ENCODE measurements at regions not wholly inside any gene's neighbourhood (a gene's known extent, or its start where the extent isn't known, plus 50 kb on each side); places are given as distances from the start of the nearest gene placed in this dataset.
"Not testable (repeated sequence)": the region's sequence is repeated elsewhere in the genome, so short reads cannot be mapped to it uniquely, and the experiment has no call there.

- no peak for DNase-seq
These were observed 271.1 kb upstream of the CCL2 start for GRCh38 chr17:33983824-33984574.

GRCh38 chr17:33986088-33986487 is 269.0 kb upstream of the CCL2 start:
- DNase-seq: no peak

DNA sequence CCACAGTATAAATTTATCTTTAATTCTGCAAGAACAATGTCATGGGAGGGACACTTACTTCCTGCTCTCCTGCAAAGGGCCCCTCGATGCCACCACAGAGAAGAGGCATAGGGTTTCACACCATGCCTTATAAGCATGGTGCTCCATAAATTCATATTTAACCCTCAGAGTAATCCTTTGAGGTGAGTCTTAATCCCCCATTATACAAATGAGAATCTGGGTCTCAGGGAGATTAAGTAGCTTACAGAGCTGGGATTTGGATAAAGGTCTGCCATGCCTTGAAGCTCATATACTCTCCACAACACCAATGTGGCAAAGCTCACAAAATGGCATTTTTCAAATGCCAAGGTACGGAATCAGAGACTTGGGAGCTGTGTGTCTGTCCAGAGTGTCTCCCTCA is 268.5 kb upstream of the CCL2 start:
- no peak for DNase-seq

- no peak for DNase-seq
These were observed 267.9 kb upstream of the CCL2 start for GRCh38 chr17:33987162-33987561.

- DNase-seq: no peak
These were observed 265.5 kb upstream of the CCL2 start for GRCh38 chr17:33989361-33990148.

GRCh38 chr17:33990943-33991706 is 264.0 kb upstream of the CCL2 start:
- peak; percentile 62 for DNase-seq

- DNase-seq: no peak
These were observed 263.0 kb upstream of the CCL2 start for GRCh38 chr17:33992113-33992512.

GRCh38 chr17:34000639-34001038 is 254.4 kb upstream of the CCL2 start:
- no peak for DNase-seq

GRCh38 chr17:34001246-34001645 is 253.8 kb upstream of the CCL2 start:
- no peak for DNase-seq

- no peak for DNase-seq
These were observed 249.0 kb upstream of the CCL2 start for GRCh38 chr17:34006126-34006525.

DNA sequence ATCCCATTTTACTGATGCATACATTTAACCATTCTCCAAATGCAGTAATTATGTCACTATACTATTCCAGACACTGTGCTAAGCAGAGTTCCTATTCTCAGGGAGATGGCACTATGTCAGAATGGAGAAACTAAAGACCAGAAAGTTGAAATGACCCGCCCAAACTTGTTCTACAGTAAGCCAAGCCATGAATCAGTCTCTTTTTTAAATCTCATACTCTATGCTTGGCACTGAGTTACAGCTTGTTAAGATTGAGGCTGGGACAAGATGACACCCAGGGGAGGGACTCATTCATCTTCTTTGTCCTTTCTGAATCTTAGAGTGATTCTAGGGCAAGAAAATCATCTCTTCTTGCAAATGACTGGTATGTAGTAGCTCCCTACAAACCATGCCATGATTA is 247.0 kb upstream of the CCL2 start:
- DNase-seq: no peak

- no peak for DNase-seq
These were observed 245.2 kb upstream of the CCL2 start for GRCh38 chr17:34009912-34010311.

DNA sequence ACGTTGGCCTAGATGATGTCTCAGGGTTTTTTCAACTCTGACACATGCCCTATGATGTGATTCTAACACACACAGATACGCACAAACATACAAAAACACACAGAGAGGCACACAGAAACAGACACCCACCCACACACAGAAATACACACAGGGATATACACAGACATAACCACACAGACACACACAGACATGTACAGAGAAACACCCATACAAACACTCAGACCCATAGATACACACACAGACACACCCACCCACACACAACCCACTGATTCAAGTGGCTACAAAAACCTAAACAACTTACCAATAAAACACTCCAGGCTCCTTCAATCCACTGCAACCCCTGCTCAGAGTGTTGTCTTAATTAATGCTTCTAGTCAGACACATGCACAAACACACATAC is 244.6 kb upstream of the CCL2 start:
- no peak for DNase-seq

- no peak for DNase-seq
These were observed 243.5 kb upstream of the CCL2 start for GRCh38 chr17:34011599-34011998.

GRCh38 chr17:34012709-34013375 is 242.2 kb upstream of the CCL2 start:
- no peak for DNase-seq

DNA sequence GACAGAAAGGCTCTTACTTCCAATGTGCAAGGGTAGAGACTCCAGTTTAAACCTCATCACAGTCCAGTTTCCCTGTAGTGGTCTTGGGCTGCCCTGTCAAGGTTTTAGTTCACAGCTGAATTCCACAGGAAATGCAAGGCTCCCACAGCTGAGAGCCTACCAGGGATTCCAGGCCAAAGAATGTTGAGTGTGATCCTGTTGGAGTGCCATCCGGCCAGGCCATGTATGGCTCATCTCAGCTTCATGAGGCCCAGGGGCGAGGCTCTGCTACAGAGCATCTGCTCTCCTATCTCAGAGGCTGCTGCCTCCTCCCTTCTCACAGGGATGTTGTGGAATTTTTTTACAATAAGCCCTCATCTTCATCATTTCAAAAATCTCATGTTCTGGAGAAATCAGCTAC is 239.8 kb upstream of the CCL2 start:
- DNase-seq: no peak

DNA sequence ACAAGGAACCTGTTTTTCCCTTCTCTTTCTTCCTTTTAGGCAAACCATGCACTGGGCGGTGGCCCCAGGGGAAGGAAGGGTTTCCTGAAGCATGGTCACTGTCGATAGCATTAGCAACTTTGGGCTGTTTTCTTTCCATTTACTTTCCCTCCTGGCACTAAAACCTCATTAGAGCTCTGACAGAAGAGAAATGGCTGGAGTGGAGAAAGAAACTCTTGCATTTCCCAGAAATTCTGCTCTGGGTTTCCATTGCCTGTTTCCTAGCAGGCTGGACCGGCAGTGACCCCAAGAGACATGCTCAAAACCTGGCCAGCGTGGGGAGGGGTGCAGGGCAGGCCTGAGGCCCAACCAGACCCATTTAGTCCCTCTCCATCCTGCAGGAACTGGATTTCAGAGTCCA is 230.7 kb upstream of the CCL2 start:
- DNase-seq: no peak

DNA sequence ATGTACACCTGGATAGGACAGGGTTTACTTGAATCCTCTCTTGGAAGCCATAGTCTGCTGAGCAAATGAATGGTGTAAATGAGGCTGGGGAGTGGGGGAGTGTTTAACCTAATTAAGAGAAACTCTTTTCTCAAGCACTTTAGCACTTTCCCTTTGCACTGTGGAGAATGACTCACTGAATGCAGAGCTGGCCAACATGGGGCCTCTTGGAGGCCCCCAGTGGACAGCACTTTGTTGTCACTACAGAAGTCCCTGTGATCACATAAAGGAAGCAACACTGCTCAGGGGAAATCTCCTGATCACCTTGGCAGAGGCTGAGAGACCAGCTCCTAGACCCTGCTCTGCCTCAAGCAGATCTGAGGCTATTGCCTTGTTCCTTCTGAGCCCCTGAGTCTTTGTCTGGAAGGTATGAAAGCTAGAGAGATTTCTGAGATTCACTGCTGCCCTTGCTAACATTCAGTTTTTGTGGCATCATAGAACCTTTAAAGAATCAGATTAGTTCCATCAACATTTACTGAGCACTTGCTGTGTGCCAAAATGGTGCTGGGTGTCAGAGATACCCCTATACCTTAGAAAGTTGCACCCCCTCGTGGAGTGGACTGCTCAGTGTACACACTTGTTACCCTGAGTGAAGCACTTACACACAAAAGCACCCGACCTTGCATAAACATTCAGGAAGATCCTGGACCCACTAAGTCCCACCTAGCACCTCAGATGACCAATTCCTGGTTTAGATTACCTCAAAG is 230.1 kb upstream of the CCL2 start:
- peak; percentile 14 for DNase-seq

- not testable (repeated sequence) for DNase-seq
These were observed 224.5 kb upstream of the CCL2 start for GRCh38 chr17:34030601-34031000.

GRCh38 chr17:34032305-34032704 is 222.8 kb upstream of the CCL2 start:
- DNase-seq: not testable (repeated sequence)

- DNase-seq: not testable (repeated sequence)
These were observed 216.3 kb upstream of the CCL2 start for GRCh38 chr17:34038786-34039185.

GRCh38 chr17:34039213-34039612 is 215.9 kb upstream of the CCL2 start:
- DNase-seq: not testable (repeated sequence)
